ENCODE measurements at regions not wholly inside any gene's neighbourhood (a gene's known extent, or its start where the extent isn't known, plus 50 kb on each side); places are given as distances from the start of the nearest gene placed in this dataset.

DNA sequence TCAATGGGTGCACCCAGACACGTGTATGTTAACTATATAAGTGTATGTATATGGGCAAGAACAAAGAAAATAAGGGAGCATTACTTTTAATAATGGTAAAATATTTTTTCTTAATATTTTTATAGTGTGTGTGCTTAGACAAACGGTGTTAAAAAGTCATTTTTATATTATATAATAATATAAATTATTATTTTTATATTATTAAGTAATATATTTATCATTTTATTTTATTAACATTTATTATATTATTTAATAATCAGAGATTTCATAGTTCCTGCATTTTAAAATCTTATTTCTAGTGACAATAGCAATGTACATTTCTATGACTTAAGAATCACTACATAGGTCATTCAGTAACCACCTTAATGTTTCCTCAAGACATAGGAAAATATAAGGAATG, 184.4 kb downstream of the SLITRK5 start:
- Histone ChIP-seq H2AFZ (no peak overlapping the region), H4K20me1 (ENCODE audit: insufficient read depth) (no peaks in the 10 kb centered on the region), H3K36me3 (ENCODE audit: low read depth) (no peaks in the 10 kb centered on the region), H3K4me1 (replicated peaks; ENCODE audit: insufficient read depth) (no peaks in the 10 kb centered on the region), H3K79me2 (ENCODE audit: low read depth) (no peaks in the 10 kb centered on the region), H3K4me3 (no peak overlapping the region), H3F3A (ENCODE audit: insufficient read depth, low read depth) (no peaks in the 10 kb centered on the region), H3K27ac (no peak overlapping the region), H3K9me2 (ENCODE audit: insufficient read depth) (no peaks in the 10 kb centered on the region; the same call in 1 of the 2 replicates), H3K9me3 (ENCODE audit: insufficient read depth, low read depth) (no peaks in the 10 kb centered on the region), H3K27me3 (ENCODE audit: insufficient read depth, low read depth) (no peaks in the 10 kb centered on the region), H3K4me2 (no peak overlapping the region)
- ChIA-PET POLR2A (ENCODE audit: unreplicated experiment) (no interaction called here), CTCF (no interaction called here)
- no TSS peak for BruUV-seq (replicated peaks)
- TF ChIP-seq, protein P1, sequence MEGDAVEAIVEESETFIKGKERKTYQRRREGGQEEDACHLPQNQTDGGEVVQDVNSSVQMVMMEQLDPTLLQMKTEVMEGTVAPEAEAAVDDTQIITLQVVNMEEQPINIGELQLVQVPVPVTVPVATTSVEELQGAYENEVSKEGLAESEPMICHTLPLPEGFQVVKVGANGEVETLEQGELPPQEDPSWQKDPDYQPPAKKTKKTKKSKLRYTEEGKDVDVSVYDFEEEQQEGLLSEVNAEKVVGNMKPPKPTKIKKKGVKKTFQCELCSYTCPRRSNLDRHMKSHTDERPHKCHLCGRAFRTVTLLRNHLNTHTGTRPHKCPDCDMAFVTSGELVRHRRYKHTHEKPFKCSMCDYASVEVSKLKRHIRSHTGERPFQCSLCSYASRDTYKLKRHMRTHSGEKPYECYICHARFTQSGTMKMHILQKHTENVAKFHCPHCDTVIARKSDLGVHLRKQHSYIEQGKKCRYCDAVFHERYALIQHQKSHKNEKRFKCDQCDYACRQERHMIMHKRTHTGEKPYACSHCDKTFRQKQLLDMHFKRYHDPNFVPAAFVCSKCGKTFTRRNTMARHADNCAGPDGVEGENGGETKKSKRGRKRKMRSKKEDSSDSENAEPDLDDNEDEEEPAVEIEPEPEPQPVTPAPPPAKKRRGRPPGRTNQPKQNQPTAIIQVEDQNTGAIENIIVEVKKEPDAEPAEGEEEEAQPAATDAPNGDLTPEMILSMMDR (conservative IDR thresholded peaks at IDR 0.05) = no peak
- no peak for TF ChIP-seq EZH2 (IDR thresholded peaks at IDR 0.05; ENCODE audit: low read depth)
- intact Hi-C loops (cut with micrococcal nuclease; ENCODE audit: unreplicated experiment) = no loop called here
- DNase-seq = no peak

DNA sequence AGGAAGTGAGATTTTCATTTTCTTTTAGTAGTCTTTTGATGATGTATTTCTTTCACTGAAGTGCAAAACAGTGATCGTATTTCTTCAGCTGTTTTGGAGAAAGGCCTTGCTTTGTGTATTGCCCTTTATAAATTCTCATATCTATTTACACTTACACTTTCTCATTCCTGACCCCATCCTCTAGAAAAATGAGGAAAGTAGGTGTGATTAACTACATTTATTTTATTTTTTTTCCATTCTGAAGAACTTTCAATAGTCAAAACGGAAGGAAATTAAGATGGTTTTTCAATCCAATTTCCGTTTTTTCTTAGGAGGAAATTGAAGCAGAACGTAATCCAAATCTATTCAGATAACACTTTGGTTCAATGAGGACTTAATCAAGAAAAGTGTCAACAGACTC, 188.1 kb downstream of the SLITRK5 start:
- H3K27me3 ChIP-seq (ENCODE audit: insufficient read depth, low read depth) = no peaks in the 10 kb centered on the region
- H3K4me3 ChIP-seq = no peak overlapping the region
- no TSS peak for BruUV-seq (replicated peaks)
- H3K4me1 ChIP-seq (replicated peaks; ENCODE audit: insufficient read depth) = no peaks in the 10 kb centered on the region
- no peak for DNase-seq
- H3K36me3 ChIP-seq (ENCODE audit: low read depth) = no peaks in the 10 kb centered on the region
- H3K9me3 ChIP-seq (ENCODE audit: insufficient read depth, low read depth) = no peaks in the 10 kb centered on the region
- ChIA-PET POLR2A (ENCODE audit: unreplicated experiment) (no interaction called here), CTCF (no interaction called here)
- H2AFZ ChIP-seq = no peak overlapping the region
- H3K27ac ChIP-seq = no peak overlapping the region
- no peak overlapping the region for H3K4me2 ChIP-seq
- no peaks in the 10 kb centered on the region; the same call in 1 of the 2 replicates for H3K9me2 ChIP-seq (ENCODE audit: insufficient read depth)
- TF ChIP-seq, protein P1 (conservative IDR thresholded peaks at IDR 0.05) = no peak
- no peak for TF ChIP-seq EZH2 (IDR thresholded peaks at IDR 0.05; ENCODE audit: low read depth)
- no peaks in the 10 kb centered on the region for H3F3A ChIP-seq (ENCODE audit: insufficient read depth, low read depth)
- no peaks in the 10 kb centered on the region for H3K79me2 ChIP-seq (ENCODE audit: low read depth)
- no peaks in the 10 kb centered on the region for H4K20me1 ChIP-seq (ENCODE audit: insufficient read depth)
- intact Hi-C loops (cut with micrococcal nuclease; ENCODE audit: unreplicated experiment) = no loop called here

DNA sequence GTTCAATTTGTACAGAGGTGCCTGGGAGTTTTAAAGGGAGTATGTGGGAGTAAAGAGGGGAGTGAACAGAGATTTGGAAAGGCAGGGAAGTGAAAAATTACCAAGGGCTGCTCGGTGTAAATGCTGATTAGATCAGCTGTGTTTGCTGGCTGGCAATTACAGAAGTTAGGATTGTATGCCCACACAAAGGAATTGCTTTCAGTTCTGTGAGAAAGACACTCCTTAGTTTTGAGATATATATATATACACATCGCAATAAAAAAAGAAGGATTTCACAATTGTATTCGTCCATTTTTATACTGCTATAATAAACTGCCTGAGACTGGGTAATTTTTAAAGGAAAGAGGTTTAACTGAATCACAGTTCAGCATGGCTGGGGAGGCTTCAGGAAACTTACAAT, 196.3 kb downstream of the SLITRK5 start:
- Histone ChIP-seq H3F3A (ENCODE audit: insufficient read depth, low read depth) (no peaks in the 10 kb centered on the region), H3K4me1 (replicated peaks; ENCODE audit: insufficient read depth) (no peaks in the 10 kb centered on the region), H3K79me2 (ENCODE audit: low read depth) (no peaks in the 10 kb centered on the region), H3K9me3 (ENCODE audit: insufficient read depth, low read depth) (no peaks in the 10 kb centered on the region), H3K9me2 (ENCODE audit: insufficient read depth) (no peaks in the 10 kb centered on the region), H3K27me3 (ENCODE audit: insufficient read depth, low read depth) (no peaks in the 10 kb centered on the region), H3K36me3 (ENCODE audit: low read depth) (no peaks in the 10 kb centered on the region), H2AFZ (no peak overlapping the region), H3K4me2 (no peak overlapping the region), H4K20me1 (ENCODE audit: insufficient read depth) (no peaks in the 10 kb centered on the region), H3K27ac (no peak overlapping the region), H3K4me3 (no peak overlapping the region)
- ChIA-PET CTCF (no interaction called here), POLR2A (ENCODE audit: unreplicated experiment) (no interaction called here)
- TF ChIP-seq, protein P1 (conservative IDR thresholded peaks at IDR 0.05) = no peak
- TF ChIP-seq EZH2 (IDR thresholded peaks at IDR 0.05; ENCODE audit: low read depth) = no peak
- no peak for DNase-seq
- BruUV-seq (replicated peaks) = no TSS peak
- intact Hi-C loops (cut with micrococcal nuclease; ENCODE audit: unreplicated experiment) = no loop called here
